Tibial nerve (tissue), 3 donors: ENCODE measurements at regions not wholly inside any gene's neighbourhood (a gene's known extent, or its start where the extent isn't known, plus 50 kb on each side); places are given as distances from the start of the nearest gene placed in this dataset.

Source experiments
- CTCF ChIP-seq, 5 experiments: fragments of 200-600 bp in 3 of 5; fragments of 450-650 bp in 2 of 5; sonication (generic) in 3 of 5; IDR thresholded peaks; one replicate each; pipeline ENCODE4 v1.5.1; 2016 to 2019; ENCODE audit warnings: antibody characterized with exemption in 5 of 5, mild to moderate bottlenecking in 3 of 5, moderate library complexity in 2 of 5
- POLR2A ChIP-seq, 2 donors: fragments of 450-650 bp; IDR thresholded peaks; one replicate each; pipeline ENCODE4 v1.6.1; 2017; ENCODE audit warnings: antibody characterized with exemption in 2 of 2, mild to moderate bottlenecking in 2 of 2, moderate library complexity in 2 of 2

- no peak for TF ChIP-seq CTCF (IDR thresholded peaks at IDR 0.05)
- TF ChIP-seq POLR2A (IDR thresholded peaks at IDR 0.05) = no peak
Observed at GRCh38 chr5:107274571-107274970, 396.2 kb downstream of the EFNA5 start.
